ENCODE measurements at regions not wholly inside any gene's neighbourhood (a gene's known extent, or its start where the extent isn't known, plus 50 kb on each side); places are given as distances from the start of the nearest gene placed in this dataset.

DNA sequence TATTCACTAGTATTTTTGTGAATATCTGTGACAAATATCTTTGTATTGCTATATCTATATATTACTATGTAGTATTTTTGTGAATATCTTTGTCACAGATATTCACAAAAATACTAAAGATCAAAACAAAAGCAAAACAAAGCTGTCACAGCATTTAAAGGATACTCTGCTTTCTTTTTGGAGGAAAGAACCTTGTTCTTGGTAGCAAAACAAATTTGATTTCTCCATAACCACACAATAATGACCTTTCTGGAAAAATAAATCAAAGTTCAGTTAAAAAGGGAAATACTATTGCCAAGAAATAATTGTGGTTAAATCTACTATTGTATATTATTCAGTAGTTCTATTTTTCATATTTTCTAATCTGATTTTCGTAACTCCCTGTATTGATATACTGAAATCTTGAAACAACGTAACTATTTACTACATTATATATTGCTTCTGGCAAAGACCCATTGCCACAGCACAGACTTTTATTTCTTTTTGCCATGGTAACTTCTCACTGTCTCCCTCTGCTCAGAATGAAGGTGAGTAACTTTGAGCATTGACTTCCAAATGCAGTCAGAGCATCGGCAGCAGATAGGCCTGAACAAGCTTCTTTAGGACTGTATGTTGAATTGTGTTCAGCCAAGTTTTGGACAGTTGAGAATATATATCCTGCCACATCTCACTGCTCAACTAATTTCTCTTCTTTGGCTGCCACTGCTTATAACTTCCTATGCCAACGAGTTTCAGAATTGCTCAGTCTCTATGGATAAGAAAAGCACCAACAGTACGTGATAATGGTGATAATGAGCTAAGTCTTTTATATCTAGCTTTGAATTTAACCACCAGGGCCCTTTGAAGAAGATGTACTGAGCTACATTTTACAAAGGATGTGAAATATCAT, 1097.2 kb upstream of the GJE1 start:
- Histone ChIP-seq H3K4me3 (no peak overlapping the region), H3K27ac (no peak overlapping the region), H3K36me3 (no peaks in the 10 kb centered on the region), H3K27me3 (no peaks in the 10 kb centered on the region), H3K9me3 (no peaks in the 10 kb centered on the region), H3K4me1 (no peaks in the 10 kb centered on the region)
- DNase-seq (ENCODE audit: low spot score in 2 of 2), result no peak
- WGBS, result 73% methylated on average over 5 of the region's 5 CpGs
- TF ChIP-seq CTCF (IDR thresholded peaks at IDR 0.05), result no peak
- TF ChIP-seq POLR2AphosphoS5 (IDR thresholded peaks at IDR 0.05), result no peak
- TF ChIP-seq EP300 (IDR thresholded peaks at IDR 0.05), result no peak
- no peak for TF ChIP-seq POLR2A (IDR thresholded peaks at IDR 0.05)

GRCh38 chr6:141033101-141033500, 1099.6 kb upstream of the GJE1 start:
- H3K4me1 ChIP-seq, result peaks cover 3% of the 10 kb centered on the region
- TF ChIP-seq EP300 (IDR thresholded peaks at IDR 0.05) (no peak), CTCF (IDR thresholded peaks at IDR 0.05) (no peak)
- no peaks in the 10 kb centered on the region for H3K9me3 ChIP-seq
- no peaks in the 10 kb centered on the region for H3K36me3 ChIP-seq
- no peaks in the 10 kb centered on the region for H3K27me3 ChIP-seq
- no peak overlapping the region for H3K27ac ChIP-seq
- DNase-seq (ENCODE audit: low spot score in 2 of 2), result no peak
- H3K4me3 ChIP-seq, result no peak overlapping the region

- H3K9me3 ChIP-seq, result no peaks in the 10 kb centered on the region
- TF ChIP-seq POLR2AphosphoS5 (IDR thresholded peaks at IDR 0.05) (no peak), EP300 (IDR thresholded peaks at IDR 0.05) (no peak), POLR2A (IDR thresholded peaks at IDR 0.05) (no peak), CTCF (IDR thresholded peaks at IDR 0.05) (no peak)
- H3K4me3 ChIP-seq, result no peak overlapping the region
- WGBS, result 96% methylated on average over 1 of the region's 1 CpG
- H3K4me1 ChIP-seq, result peaks cover 3% of the 10 kb centered on the region
- no peaks in the 10 kb centered on the region for H3K36me3 ChIP-seq
- H3K27me3 ChIP-seq, result no peaks in the 10 kb centered on the region
- no peak overlapping the region for H3K27ac ChIP-seq
- no peak for DNase-seq (ENCODE audit: low spot score in 2 of 2)
Measured at GRCh38 chr6:141029908-141030307, 1102.8 kb upstream of the GJE1 start.

DNA sequence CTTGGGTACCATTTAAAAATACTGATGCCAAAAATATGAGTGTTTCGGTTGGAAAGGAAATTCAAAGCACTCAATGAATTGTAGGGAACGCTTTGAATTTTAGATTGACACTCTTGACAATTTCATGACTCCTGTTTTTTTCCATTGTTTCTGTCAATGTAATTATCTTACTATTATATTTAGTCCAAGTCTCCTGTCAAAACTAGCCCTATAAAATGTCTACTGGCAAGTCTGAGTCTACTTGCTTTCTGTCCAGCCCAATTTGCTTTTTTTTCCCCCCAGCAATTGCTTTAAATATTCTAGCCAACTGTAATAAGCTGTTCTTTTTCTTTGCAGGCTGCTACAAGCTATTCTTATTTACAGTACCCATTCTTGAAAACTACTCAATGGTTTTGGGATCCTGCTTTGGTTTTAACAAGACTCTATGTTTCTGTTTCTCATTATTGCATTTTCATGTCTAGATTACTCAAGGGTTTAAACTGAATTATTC, 1103.9 kb upstream of the GJE1 start:
- TF ChIP-seq POLR2A (IDR thresholded peaks at IDR 0.05) (no peak), CTCF (IDR thresholded peaks at IDR 0.05) (no peak), POLR2AphosphoS5 (IDR thresholded peaks at IDR 0.05) (no peak), EP300 (IDR thresholded peaks at IDR 0.05) (no peak)
- DNase-seq (ENCODE audit: low spot score in 2 of 2), result no peak
- Histone ChIP-seq H3K4me3 (no peak overlapping the region), H3K27ac (no peak overlapping the region), H3K4me1 (peaks cover 3% of the 10 kb centered on the region), H3K9me3 (no peaks in the 10 kb centered on the region), H3K36me3 (no peaks in the 10 kb centered on the region), H3K27me3 (no peaks in the 10 kb centered on the region)
- WGBS, result 35% methylated on average over 2 of the region's 2 CpGs

DNA sequence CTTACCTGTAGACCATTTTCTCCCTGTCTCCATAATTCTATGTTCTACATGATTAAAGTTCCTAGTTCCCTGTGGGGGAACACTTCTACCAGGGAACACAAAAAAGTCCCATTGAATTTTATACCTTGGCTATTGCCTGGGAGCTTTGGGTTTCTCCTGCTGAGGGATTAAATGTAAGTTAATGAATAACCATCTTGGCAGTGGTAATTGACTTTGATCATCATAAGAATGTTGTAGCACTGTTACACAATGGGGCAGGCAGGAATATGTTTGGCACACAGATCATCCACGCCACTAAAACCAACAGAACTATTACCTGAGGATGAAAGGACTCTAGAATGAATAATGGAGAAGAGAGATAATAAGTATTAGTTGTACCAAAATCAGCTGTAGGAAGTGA, 1106.2 kb upstream of the GJE1 start:
- no peaks in the 10 kb centered on the region for H3K9me3 ChIP-seq
- H3K27me3 ChIP-seq, result no peaks in the 10 kb centered on the region
- DNase-seq (ENCODE audit: low spot score in 2 of 2), result no peak
- WGBS, result 76% methylated on average over 1 of the region's 1 CpG
- peaks cover 3% of the 10 kb centered on the region for H3K4me1 ChIP-seq
- H3K4me3 ChIP-seq, result no peak overlapping the region
- H3K36me3 ChIP-seq, result no peaks in the 10 kb centered on the region
- no peak for TF ChIP-seq POLR2A (IDR thresholded peaks at IDR 0.05)
- no peak for TF ChIP-seq POLR2AphosphoS5 (IDR thresholded peaks at IDR 0.05)
- no peak for TF ChIP-seq EP300 (IDR thresholded peaks at IDR 0.05)
- TF ChIP-seq CTCF (IDR thresholded peaks at IDR 0.05), result no peak
- H3K27ac ChIP-seq, result no peak overlapping the region
